ENCODE measurements at regions not wholly inside any gene's neighbourhood (a gene's known extent, or its start where the extent isn't known, plus 50 kb on each side); places are given as distances from the start of the nearest gene placed in this dataset.

DNA sequence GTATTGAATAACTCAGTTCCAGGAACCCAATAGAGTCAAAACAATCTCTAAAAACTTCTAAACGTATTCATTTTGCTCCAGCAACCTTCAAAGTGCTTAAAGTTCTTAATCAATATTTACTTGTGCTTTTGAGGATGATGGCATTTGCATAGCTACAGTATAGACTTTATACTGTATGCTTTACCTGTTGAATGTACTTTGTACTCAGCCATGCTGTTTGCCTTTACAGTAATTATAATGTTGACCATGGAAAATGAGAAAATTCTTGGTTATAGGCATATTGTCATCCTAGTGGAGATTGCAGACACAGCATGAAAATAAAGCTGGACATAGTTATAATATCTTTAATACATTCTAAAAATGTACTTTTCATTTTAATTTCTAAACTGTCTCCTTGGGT lies 762.7 kb upstream of the PHF14 start:
- no peak for DNase-seq

GRCh38 chr7:10211861-10212260 lies 761.8 kb upstream of the PHF14 start:
- no peak for DNase-seq

- no peak for DNase-seq
These were observed 761.0 kb upstream of the PHF14 start for GRCh38 chr7:10212649-10213048.

- DNase-seq: no peak
These were observed 757.2 kb upstream of the PHF14 start for GRCh38 chr7:10216462-10216861.

- no peak for DNase-seq
These were observed 752.6 kb upstream of the PHF14 start for GRCh38 chr7:10221084-10221483.

DNA sequence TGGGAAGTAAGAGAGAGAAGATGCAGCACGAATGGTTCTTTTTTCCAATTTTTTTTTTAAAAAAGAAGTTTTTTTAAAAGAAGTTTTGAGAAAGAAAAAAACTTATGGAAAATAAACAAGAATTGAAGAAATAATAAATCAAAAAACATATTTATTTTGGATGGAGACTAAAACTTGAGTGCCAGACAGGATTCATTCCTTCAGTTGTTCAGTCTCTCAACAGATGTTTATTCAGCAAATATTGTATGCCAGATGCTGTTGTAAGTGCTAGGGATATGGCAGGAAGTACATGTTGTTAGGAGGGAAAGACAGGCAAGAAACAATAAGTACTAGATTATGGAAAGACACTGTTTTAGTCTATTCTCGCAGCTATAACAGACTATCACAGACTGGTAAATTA lies 750.7 kb upstream of the PHF14 start:
- DNase-seq: no peak

- DNase-seq: no peak
These were observed 748.4 kb upstream of the PHF14 start for GRCh38 chr7:10225275-10225674.

DNA sequence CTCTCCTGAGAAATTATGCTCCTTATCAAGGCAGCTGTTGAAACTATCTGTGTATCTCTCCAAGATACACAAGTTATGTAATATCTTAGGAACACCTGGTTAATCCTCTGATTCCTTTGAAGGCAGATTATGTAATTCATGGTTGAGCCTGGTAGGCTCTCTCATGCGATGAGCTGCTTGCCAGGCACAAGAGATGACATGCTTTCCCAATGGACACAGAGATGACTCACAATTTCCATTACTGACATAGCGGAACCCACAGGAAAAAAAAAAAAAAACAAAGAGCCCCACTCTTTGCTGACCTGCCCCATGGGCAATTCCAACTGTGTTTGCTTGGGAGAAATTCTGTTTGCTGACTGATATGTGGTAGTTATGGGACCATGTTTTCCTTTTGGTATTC lies 736.4 kb upstream of the PHF14 start:
- DNase-seq: no peak

GRCh38 chr7:10238641-10239040 lies 735.0 kb upstream of the PHF14 start:
- no peak for DNase-seq

DNA sequence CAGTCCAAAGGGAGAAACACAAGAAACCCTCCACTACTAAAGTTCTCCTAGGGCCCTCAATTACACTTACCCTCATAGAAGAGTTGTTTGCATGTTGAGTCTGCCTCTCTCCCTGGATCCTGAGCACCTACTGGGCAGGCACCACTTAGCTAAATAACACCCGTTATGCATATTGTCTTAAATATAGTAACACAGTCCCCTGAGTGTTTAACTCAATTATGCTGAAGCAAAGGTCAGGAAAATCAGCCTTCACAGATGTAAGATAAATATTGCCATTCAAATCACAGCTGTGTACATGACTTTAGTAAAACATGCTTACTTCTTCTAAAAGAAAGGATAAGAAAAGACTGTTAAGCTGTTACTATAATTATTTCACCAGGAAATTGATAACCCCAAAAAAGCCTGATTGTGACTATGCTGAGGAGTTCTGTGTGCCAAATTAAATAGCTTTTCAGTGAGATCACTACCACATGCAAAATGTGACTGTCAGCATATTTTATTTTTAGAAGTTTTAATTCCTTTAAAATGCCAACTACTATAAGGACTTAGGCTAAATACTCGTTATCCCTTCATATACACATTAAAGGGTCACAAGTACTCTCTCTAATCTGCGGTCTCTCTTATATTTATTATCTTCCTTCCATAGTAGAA lies 733.9 kb upstream of the PHF14 start:
- no peak for DNase-seq

DNA sequence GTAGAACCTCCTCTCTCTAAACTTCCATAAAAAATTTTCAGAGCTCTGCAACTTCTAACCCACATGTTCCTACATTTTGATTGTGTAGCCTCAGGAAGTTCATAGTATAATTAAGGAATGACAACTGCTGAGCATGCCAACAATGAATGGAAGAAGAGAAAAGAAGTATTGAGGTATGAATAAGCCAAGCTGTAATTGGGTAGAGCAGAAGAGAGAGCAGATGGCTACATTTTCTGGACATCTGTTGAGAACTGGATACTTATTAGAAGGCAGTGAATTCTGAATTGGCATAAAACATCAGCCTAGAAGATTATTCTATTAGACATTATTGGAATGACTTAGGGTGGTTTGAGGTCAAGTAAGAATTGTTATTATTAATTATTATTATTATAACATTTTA lies 728.3 kb upstream of the PHF14 start:
- DNase-seq: no peak

DNA sequence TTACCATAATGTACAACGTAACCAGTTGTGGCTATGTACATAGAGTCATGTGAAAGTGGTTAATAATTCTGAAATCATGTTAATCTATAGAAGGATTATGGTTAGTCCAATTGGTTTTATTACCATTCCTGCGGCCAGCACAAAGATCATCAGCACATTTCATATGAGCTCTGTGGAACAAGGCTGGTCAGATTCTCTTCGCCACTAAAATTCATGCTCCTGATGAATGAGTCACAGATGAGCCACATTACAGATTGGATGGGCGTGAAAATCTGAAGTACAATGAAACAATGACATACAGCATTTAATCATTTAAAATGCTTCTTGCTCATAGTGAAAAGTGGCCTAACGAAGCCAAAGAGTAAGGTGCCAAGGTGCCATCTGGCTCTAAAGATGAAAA lies 716.2 kb upstream of the PHF14 start:
- DNase-seq: no peak

- DNase-seq: no peak
These were observed 706.7 kb upstream of the PHF14 start for GRCh38 chr7:10266976-10267375.

DNA sequence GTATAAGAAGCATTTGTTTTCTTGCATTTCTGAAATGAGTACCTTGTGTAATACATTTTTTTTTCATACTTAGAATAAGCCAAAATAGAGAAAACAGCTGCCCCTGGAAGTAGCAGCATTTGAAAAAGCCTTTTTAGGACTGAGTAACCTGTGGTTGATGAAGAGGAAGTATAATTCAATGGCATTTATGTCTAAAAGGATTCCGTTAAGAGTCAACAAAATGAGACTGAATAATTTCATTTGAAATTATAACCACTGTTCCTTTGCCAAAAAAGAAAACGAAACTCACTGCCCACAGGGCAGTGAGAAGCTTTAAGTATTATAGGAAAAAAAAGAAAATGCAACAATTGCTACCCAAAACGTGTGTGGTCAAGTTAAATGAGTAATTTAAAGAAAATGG lies 705.6 kb upstream of the PHF14 start:
- DNase-seq: no peak

GRCh38 chr7:10282909-10283308 lies 690.8 kb upstream of the PHF14 start:
- DNase-seq: no peak

DNA sequence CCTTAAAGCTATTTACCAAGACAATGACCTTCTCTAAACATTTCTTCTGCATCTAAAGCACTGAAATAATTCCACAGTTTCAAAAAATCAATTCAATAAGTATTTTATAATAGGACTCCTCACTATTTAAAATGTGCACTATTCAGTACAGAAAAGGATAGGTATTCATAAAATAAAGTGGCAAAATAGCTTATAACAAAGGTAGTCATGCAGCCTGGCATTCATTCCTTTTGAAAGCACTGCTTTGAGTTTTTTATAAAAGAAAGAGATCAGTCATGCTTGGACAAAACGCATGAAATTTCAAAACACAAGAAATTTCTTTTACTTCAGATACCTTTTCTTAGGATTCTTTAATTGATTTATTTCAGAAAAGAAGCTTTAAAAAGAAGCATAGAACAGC lies 689.7 kb upstream of the PHF14 start:
- DNase-seq: no peak

- DNase-seq: no peak
These were observed 674.3 kb upstream of the PHF14 start for GRCh38 chr7:10299384-10299783.

DNA sequence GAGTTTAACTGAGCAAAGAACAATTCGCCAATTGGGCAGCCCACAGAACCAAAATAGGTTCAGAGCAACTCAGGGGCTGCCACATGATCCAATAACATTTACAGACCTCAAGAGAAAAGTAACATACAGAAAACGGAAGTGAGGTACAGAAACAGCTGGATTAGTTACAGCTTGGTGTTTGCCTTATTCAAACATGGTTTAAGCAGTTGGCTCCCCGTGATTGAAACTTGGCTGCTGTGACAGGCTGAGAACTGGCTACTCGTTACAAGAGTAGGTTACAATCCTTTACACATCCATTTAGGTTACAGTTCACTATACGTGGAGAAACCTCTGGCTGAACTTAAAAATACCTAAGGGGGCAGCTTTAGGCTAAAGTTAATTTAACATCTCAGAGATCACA lies 673.1 kb upstream of the PHF14 start:
- DNase-seq: no peak

DNA sequence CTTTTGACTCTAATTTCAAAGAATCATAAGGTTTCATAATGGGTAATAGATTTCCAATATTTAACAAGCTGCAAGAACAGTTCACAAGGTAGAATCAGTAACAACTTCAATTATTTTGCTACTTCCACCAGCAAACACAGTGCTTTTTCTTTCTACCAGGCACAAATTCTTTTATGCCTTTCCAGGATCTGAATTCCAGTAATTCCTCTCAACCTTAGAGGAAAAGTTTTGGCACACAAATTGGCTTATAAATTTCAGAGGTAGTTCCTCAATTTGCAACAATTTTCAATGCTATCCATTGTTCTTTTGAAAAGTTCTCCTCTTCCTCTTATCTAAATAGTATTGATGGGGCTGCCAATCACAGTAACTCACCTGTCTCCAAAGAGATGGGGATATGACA lies 665.4 kb upstream of the PHF14 start:
- DNase-seq: no peak

GRCh38 chr7:10312942-10313341 lies 660.7 kb upstream of the PHF14 start:
- DNase-seq: no peak

- no peak for DNase-seq
These were observed 657.8 kb upstream of the PHF14 start for GRCh38 chr7:10315881-10316280.

- no peak for DNase-seq
These were observed 657.2 kb upstream of the PHF14 start for GRCh38 chr7:10316488-10316887.

GRCh38 chr7:10325395-10325794 lies 648.3 kb upstream of the PHF14 start:
- DNase-seq: no peak

DNA sequence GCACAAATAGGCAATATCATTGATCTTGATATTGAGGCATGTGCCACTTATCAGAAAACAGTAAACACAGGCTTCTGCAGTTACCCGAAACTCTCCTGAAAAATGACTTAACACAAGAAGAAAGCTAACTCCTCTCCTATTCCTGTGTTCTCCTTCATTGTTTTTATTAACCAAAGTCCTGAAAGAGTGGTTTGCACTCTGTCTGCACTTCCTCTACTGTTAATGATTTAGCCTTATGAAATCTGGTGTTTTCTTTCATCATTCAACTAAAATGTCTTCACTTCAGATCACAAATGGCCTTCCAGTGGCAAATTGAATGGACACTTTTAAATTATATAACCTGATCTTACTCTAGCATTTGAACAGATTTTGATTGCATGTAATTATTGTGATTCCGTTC lies 630.6 kb upstream of the PHF14 start:
- DNase-seq: no peak

- DNase-seq: no peak
These were observed 627.6 kb upstream of the PHF14 start for GRCh38 chr7:10346032-10346431.

DNA sequence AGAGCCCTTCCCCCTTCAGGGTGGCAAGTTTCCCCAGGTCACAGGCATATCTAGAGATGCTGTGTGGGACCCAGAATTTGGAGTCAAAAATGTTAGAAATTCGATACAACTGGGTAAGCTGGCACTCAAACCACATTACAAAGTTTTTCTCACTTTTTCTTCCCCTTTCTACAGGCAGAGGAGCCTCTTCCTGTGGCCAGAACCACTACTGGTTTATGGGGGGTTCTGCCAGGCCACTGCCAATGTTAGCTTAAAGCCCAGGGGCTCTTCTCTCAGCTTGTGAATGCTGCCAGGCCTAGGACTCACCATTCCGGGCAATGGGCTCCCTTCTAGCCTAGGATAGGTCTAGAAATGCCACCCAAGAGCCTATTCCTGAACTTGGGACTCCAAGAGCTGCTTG lies 617.9 kb upstream of the PHF14 start:
- DNase-seq: no peak

Measured in GF-D8 (cell line).